Glutamatergic neuron (in vitro differentiated cells): ENCODE measurements at regions not wholly inside any gene's neighbourhood (a gene's known extent, or its start where the extent isn't known, plus 50 kb on each side); places are given as distances from the start of the nearest gene placed in this dataset.

ENCODE experiments used
- DNase-seq: peaks from one replicate; pipeline ENCODE4 v3.0.0; 2022
- H3K27ac Mint-ChIP-seq: one replicate; pipeline ENCODE4 v1.8.0; 2020; ENCODE audit warnings: mild to moderate bottlenecking, mixed read lengths, inconsistent platforms; ENCODE audit not compliant: unreplicated experiment
- H3K27me3 Mint-ChIP-seq: one replicate; pipeline ENCODE4 v1.8.0; 2020; ENCODE audit warnings: mild to moderate bottlenecking, moderate library complexity, mixed read lengths, inconsistent platforms; ENCODE audit not compliant: unreplicated experiment
- H3K36me3 Mint-ChIP-seq: one replicate; pipeline ENCODE4 v1.8.0; 2020; ENCODE audit warnings: mild to moderate bottlenecking, mixed read lengths, inconsistent platforms; ENCODE audit not compliant: unreplicated experiment
- H3K4me1 Mint-ChIP-seq: one replicate; pipeline ENCODE4 v1.8.0; 2020; ENCODE audit warnings: mild to moderate bottlenecking, low read depth, mixed read lengths, inconsistent platforms; ENCODE audit not compliant: unreplicated experiment
- H3K4me3 Mint-ChIP-seq: one replicate; pipeline ENCODE4 v1.8.0; 2020; ENCODE audit warnings: mild to moderate bottlenecking, mixed read lengths, inconsistent platforms; ENCODE audit not compliant: unreplicated experiment
- H3K9me3 Mint-ChIP-seq: one replicate; pipeline ENCODE4 v1.8.0; 2020; ENCODE audit warnings: mild to moderate bottlenecking, moderate library complexity, mixed read lengths, inconsistent platforms; ENCODE audit not compliant: unreplicated experiment
- TF ChIP-seq, protein P1 (sequence below): fragments of 200-600 bp; sonication (generic); IDR thresholded peaks from one replicate; pipeline ENCODE4 v1.5.0; 2021; ENCODE audit not compliant: partially characterized antibody, unreplicated experiment

DNA sequence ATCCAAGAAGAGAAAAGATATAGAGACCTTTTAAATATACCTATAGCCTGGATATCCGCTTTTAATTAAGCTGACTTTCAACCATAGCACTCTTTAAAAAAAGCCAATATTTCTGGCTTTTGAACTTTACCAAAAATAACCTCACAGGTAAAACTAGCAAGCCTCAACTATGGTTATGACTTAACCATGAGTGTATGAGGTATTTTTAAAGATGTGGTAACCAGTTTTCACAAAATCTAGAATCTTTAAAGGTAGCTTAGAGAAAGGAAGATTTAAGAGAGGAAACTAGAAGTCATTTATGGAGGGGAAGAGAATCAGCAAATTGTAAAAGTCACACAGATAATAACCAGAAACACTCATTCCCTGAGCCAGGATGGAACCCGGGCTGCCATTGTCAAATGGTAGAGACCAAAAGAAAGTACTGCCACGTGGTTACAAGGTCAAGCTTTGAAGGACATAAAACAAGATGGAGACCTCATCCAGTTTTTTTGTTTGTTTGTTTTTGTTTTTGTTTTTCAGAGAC is 288.4 kb upstream of the RGS18 start:
- H3K36me3 Mint-ChIP-seq = no peaks in the 10 kb centered on the region
- no peak overlapping the region for H3K4me3 Mint-ChIP-seq
- no peaks in the 10 kb centered on the region for H3K9me3 Mint-ChIP-seq
- H3K4me1 Mint-ChIP-seq = no peaks in the 10 kb centered on the region
- H3K27ac Mint-ChIP-seq = no peak overlapping the region
- H3K27me3 Mint-ChIP-seq = no peaks in the 10 kb centered on the region
- DNase-seq = no peak
- TF ChIP-seq, protein P1, sequence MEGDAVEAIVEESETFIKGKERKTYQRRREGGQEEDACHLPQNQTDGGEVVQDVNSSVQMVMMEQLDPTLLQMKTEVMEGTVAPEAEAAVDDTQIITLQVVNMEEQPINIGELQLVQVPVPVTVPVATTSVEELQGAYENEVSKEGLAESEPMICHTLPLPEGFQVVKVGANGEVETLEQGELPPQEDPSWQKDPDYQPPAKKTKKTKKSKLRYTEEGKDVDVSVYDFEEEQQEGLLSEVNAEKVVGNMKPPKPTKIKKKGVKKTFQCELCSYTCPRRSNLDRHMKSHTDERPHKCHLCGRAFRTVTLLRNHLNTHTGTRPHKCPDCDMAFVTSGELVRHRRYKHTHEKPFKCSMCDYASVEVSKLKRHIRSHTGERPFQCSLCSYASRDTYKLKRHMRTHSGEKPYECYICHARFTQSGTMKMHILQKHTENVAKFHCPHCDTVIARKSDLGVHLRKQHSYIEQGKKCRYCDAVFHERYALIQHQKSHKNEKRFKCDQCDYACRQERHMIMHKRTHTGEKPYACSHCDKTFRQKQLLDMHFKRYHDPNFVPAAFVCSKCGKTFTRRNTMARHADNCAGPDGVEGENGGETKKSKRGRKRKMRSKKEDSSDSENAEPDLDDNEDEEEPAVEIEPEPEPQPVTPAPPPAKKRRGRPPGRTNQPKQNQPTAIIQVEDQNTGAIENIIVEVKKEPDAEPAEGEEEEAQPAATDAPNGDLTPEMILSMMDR = no peak

DNA sequence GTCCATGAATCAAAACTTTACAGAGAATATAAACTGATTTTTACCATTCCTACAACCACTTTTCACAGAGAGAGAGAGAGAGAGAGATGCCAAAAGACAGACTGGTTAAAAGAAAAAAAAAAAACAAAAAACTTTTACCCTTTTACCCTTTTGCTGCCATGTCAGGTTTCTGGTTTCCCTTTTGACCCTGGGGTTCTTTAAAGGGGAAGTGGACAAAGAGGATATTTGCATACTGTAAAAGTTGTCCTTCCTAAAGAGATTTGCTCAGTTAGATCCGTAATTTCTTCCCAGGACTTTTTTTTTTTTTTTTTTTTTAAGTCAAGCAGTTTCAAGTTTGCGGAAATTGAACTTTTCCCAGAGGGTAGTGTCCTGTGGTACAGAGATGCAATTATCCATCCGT is 287.8 kb upstream of the RGS18 start:
- Mint-ChIP-seq H3K27me3 (no peaks in the 10 kb centered on the region), H3K27ac (no peak overlapping the region), H3K4me3 (no peak overlapping the region), H3K9me3 (no peaks in the 10 kb centered on the region), H3K36me3 (no peaks in the 10 kb centered on the region), H3K4me1 (peaks cover 3% of the 10 kb centered on the region)
- no peak for DNase-seq
- TF ChIP-seq, protein P1 = no peak

DNA sequence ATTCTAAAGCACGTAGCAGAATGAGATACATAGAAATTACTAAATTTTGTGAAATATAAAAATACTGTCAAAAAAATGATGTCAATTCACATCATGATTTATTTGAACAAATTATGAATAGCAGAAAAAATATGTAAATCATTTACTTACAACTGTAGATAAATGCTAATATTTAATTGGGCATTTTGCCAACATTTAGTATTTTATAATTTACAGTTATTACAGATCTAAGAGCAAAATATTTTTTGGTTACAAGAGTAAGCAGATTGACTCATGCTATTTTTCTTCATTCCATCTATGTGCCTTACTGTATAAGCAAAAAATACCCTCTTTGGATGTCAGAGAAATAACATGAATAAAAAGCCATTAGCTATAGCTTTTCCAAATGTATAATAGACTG is 282.3 kb upstream of the RGS18 start:
- no peak for DNase-seq
- H3K4me1 Mint-ChIP-seq = peaks cover 12% of the 10 kb centered on the region
- H3K9me3 Mint-ChIP-seq = peaks cover 5% of the 10 kb centered on the region
- H3K27ac Mint-ChIP-seq = peak overlapping the region; percentile 81
- TF ChIP-seq, protein P1 = no peak
- peaks cover 2% of the 10 kb centered on the region for H3K27me3 Mint-ChIP-seq
- no peaks in the 10 kb centered on the region for H3K36me3 Mint-ChIP-seq
- H3K4me3 Mint-ChIP-seq = no peak overlapping the region

DNA sequence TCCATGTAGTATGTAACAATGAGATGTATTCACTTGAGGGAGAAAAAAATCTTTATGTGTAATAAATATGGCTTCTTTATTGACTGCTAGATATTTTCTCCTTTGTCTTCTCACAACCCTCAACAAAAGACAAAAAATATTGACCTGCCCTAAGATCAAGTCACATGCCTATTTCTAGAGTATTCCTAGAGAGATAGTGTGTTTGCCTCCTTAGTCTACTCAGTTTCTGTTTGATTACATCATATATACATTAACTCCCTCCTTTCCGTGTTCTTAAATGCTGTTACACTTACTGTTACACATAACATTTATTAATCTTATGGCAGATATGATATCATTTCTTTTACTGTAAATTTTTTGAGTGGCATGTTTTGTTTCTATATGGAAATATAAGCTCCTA is 281.6 kb upstream of the RGS18 start:
- Mint-ChIP-seq H3K4me1 (peaks cover 12% of the 10 kb centered on the region), H3K4me3 (peak overlapping the region; percentile 12), H3K9me3 (peaks cover 5% of the 10 kb centered on the region), H3K27me3 (peaks cover 2% of the 10 kb centered on the region), H3K36me3 (no peaks in the 10 kb centered on the region), H3K27ac (peak overlapping the region; percentile 81)
- TF ChIP-seq, protein P1 = no peak
- no peak for DNase-seq

DNA sequence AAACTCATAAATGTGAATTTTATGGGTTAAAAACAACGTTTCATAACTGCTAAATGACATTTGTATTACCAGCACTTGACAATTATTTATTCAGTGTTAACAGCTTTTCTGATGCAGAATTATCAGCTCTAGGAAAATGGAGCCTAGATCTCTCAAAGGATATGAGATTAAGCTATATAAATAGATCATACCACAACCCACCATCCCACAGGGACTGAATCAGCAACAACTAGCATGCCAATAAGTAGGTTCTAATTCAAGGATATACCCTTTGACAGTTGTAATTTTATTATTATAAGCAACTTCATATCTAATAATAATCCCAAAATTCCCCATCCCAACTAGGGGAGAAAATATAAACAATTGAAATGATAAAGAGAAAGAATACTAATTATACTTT is 275.4 kb upstream of the RGS18 start:
- TF ChIP-seq, protein P1 = no peak
- Mint-ChIP-seq H3K36me3 (no peaks in the 10 kb centered on the region), H3K4me3 (no peak overlapping the region), H3K4me1 (no peaks in the 10 kb centered on the region), H3K27ac (no peak overlapping the region), H3K27me3 (no peaks in the 10 kb centered on the region), H3K9me3 (no peaks in the 10 kb centered on the region)
- DNase-seq = no peak
